ENCODE measurements at regions not wholly inside any gene's neighbourhood (a gene's known extent, or its start where the extent isn't known, plus 50 kb on each side); places are given as distances from the start of the nearest gene placed in this dataset.

GRCh38 chr3:194828116-194828515 lies 142.4 kb downstream of the FAM43A start:
- no peaks in the 10 kb centered on the region for H3K9me3 ChIP-seq (ENCODE audit: insufficient read depth, low read length, severe bottlenecking)
- H3K9ac ChIP-seq (ENCODE audit: low read depth, low read length) = no peak overlapping the region
- H3K4me1 ChIP-seq (ENCODE audit: insufficient read depth, low read length) = no peaks in the 10 kb centered on the region
- no peak for DNase-seq
- no peak overlapping the region for H3K27ac ChIP-seq (ENCODE audit: low read length)
- H3K4me2 ChIP-seq (ENCODE audit: insufficient read depth, low read length) = no peak overlapping the region
- no peaks in the 10 kb centered on the region for H3K79me2 ChIP-seq (ENCODE audit: insufficient read depth, low read length)
- no peak for ATAC-seq (ENCODE audit: insufficient read depth, low read depth)
- H3K36me3 ChIP-seq (ENCODE audit: insufficient read depth, low read length) = no peaks in the 10 kb centered on the region
- TF ChIP-seq EZH2 (IDR thresholded peaks at IDR 0.05; ENCODE audit: borderline replicate concordance, low read depth, low read length, severe bottlenecking) = no peak
- TF ChIP-seq CTCF (IDR thresholded peaks at IDR 0.05; ENCODE audit: borderline replicate concordance, extremely low read depth, low read length, poor library complexity, severe bottlenecking) = no peak
- H3K4me3 ChIP-seq (ENCODE audit: low read depth in 1 of 2, low read length in 2 of 2) = no peak overlapping the region
- H2AFZ ChIP-seq (ENCODE audit: low read depth, low read length) = no peak overlapping the region
- H4K20me1 ChIP-seq (ENCODE audit: insufficient read depth, low read length) = no peaks in the 10 kb centered on the region
- no peaks in the 10 kb centered on the region for H3K27me3 ChIP-seq (ENCODE audit: insufficient read depth, low read length, poor library complexity)

- Histone ChIP-seq H3K9me3 (ENCODE audit: insufficient read depth, low read length, severe bottlenecking) (no peaks in the 10 kb centered on the region), H3K79me2 (ENCODE audit: insufficient read depth, low read length) (no peaks in the 10 kb centered on the region), H3K4me1 (ENCODE audit: insufficient read depth, low read length) (no peaks in the 10 kb centered on the region), H3K9ac (ENCODE audit: low read depth, low read length) (no peak overlapping the region), H3K4me2 (ENCODE audit: insufficient read depth, low read length) (no peak overlapping the region), H3K27ac (ENCODE audit: low read length) (no peak overlapping the region), H3K27me3 (ENCODE audit: insufficient read depth, low read length, poor library complexity) (no peaks in the 10 kb centered on the region), H4K20me1 (ENCODE audit: insufficient read depth, low read length) (no peaks in the 10 kb centered on the region), H3K4me3 (ENCODE audit: low read depth in 1 of 2, low read length in 2 of 2) (no peak overlapping the region), H2AFZ (ENCODE audit: low read depth, low read length) (no peak overlapping the region), H3K36me3 (ENCODE audit: insufficient read depth, low read length) (no peaks in the 10 kb centered on the region)
- DNase-seq (no peak), ATAC-seq (ENCODE audit: insufficient read depth, low read depth) (no peak)
- TF ChIP-seq EZH2 (IDR thresholded peaks at IDR 0.05; ENCODE audit: borderline replicate concordance, low read depth, low read length, severe bottlenecking) (no peak), CTCF (IDR thresholded peaks at IDR 0.05; ENCODE audit: borderline replicate concordance, extremely low read depth, low read length, poor library complexity, severe bottlenecking) (no peak)
Measured at GRCh38 chr3:194828926-194829325, 143.2 kb downstream of the FAM43A start.

- Histone ChIP-seq H4K20me1 (ENCODE audit: insufficient read depth, low read length) (no peaks in the 10 kb centered on the region), H3K4me1 (ENCODE audit: insufficient read depth, low read length) (no peaks in the 10 kb centered on the region), H3K4me2 (ENCODE audit: insufficient read depth, low read length) (no peak overlapping the region), H3K4me3 (ENCODE audit: low read depth in 1 of 2, low read length in 2 of 2) (no peak overlapping the region), H2AFZ (ENCODE audit: low read depth, low read length) (no peak overlapping the region), H3K36me3 (ENCODE audit: insufficient read depth, low read length) (no peaks in the 10 kb centered on the region), H3K27me3 (ENCODE audit: insufficient read depth, low read length, poor library complexity) (no peaks in the 10 kb centered on the region), H3K9me3 (ENCODE audit: insufficient read depth, low read length, severe bottlenecking) (no peaks in the 10 kb centered on the region), H3K79me2 (ENCODE audit: insufficient read depth, low read length) (no peaks in the 10 kb centered on the region), H3K27ac (ENCODE audit: low read length) (no peak overlapping the region), H3K9ac (ENCODE audit: low read depth, low read length) (no peak overlapping the region)
- no peak for DNase-seq
- ATAC-seq (ENCODE audit: insufficient read depth, low read depth) = no peak
- no peak for TF ChIP-seq EZH2 (IDR thresholded peaks at IDR 0.05; ENCODE audit: borderline replicate concordance, low read depth, low read length, severe bottlenecking)
- TF ChIP-seq CTCF (IDR thresholded peaks at IDR 0.05; ENCODE audit: borderline replicate concordance, extremely low read depth, low read length, poor library complexity, severe bottlenecking) = no peak
Measured at GRCh38 chr3:194830401-194830800, 144.7 kb downstream of the FAM43A start.

GRCh38 chr3:194830978-194831377 lies 145.3 kb downstream of the FAM43A start:
- Histone ChIP-seq H3K9ac (ENCODE audit: low read depth, low read length) (no peak overlapping the region), H3K27me3 (ENCODE audit: insufficient read depth, low read length, poor library complexity) (no peaks in the 10 kb centered on the region), H3K4me3 (ENCODE audit: low read depth in 1 of 2, low read length in 2 of 2) (no peak overlapping the region), H3K79me2 (ENCODE audit: insufficient read depth, low read length) (no peaks in the 10 kb centered on the region), H2AFZ (ENCODE audit: low read depth, low read length) (no peak overlapping the region), H3K27ac (ENCODE audit: low read length) (no peak overlapping the region), H4K20me1 (ENCODE audit: insufficient read depth, low read length) (no peaks in the 10 kb centered on the region), H3K36me3 (ENCODE audit: insufficient read depth, low read length) (no peaks in the 10 kb centered on the region), H3K4me2 (ENCODE audit: insufficient read depth, low read length) (no peak overlapping the region), H3K9me3 (ENCODE audit: insufficient read depth, low read length, severe bottlenecking) (no peaks in the 10 kb centered on the region), H3K4me1 (ENCODE audit: insufficient read depth, low read length) (no peaks in the 10 kb centered on the region)
- DNase-seq (no peak), ATAC-seq (ENCODE audit: insufficient read depth, low read depth) (no peak)
- TF ChIP-seq EZH2 (IDR thresholded peaks at IDR 0.05; ENCODE audit: borderline replicate concordance, low read depth, low read length, severe bottlenecking) (no peak), CTCF (IDR thresholded peaks at IDR 0.05; ENCODE audit: borderline replicate concordance, extremely low read depth, low read length, poor library complexity, severe bottlenecking) (no peak)
